ENCODE measurements at regions not wholly inside any gene's neighbourhood (a gene's known extent, or its start where the extent isn't known, plus 50 kb on each side); places are given as distances from the start of the nearest gene placed in this dataset.

DNA sequence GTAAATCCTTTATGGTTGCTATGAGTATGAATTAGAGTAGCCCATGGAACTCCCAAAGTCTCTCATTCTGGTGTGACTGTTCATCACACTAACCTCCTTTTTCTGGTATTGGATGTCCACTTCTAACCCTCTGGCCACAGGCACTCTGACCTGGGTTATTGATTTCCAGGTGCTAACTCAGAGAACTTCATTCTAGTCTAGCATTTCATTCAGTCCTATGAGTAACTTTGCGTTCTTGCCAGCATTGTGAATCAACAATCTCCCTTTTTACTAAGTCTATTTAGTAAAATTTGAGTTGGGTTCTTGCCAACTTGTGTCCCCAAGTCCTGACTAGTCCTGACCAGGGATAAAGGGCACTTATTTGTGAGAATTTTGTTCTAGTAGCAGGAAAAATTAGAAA, 103.5 kb downstream of the SNX18 start:
- no peak for TF ChIP-seq POLR2AphosphoS5 (IDR thresholded peaks at IDR 0.05; ENCODE audit: low read depth, low read length)
- TF ChIP-seq POLR2A (IDR thresholded peaks at IDR 0.05; ENCODE audit: low read depth, low read length) = no peak

Data from GM12892 (cell line).